ENCODE measurements at regions not wholly inside any gene's neighbourhood (a gene's known extent, or its start where the extent isn't known, plus 50 kb on each side); places are given as distances from the start of the nearest gene placed in this dataset.
A peak's percentile ranks its signal among the peaks of the same experiment; 100 is the strongest.

- TF ChIP-seq CTCF (conservative IDR thresholded peaks at IDR 0.05; ENCODE audit: low read depth, low read length) (no peak), POLR2A (IDR thresholded peaks at IDR 0.05; ENCODE audit: low read depth, low read length) (no peak), CEBPB (IDR thresholded peaks at IDR 0.05; ENCODE audit: low read depth, low read length) (peak; percentile 69; the same call in 1 of the 2 replicates), RAD21 (IDR thresholded peaks at IDR 0.05; ENCODE audit: low read length) (no peak), MAFK (IDR thresholded peaks at IDR 0.05; ENCODE audit: low read depth, low read length) (no peak), MAZ (IDR thresholded peaks at IDR 0.05; ENCODE audit: borderline replicate concordance, low read depth, low read length) (no peak), BHLHE40 (IDR thresholded peaks at IDR 0.05; ENCODE audit: low read depth, low read length) (no peak), MXI1 (IDR thresholded peaks at IDR 0.05; ENCODE audit: borderline replicate concordance, low read depth, low read length) (no peak)
Measured at GRCh38 chr6:78324213-78324612, 543.1 kb upstream of the IRAK1BP1 start.

All from IMR-90 (cell line).